A673 (cell line): ENCODE measurements at regions not wholly inside any gene's neighbourhood (a gene's known extent, or its start where the extent isn't known, plus 50 kb on each side); places are given as distances from the start of the nearest gene placed in this dataset.

Source experiments
- BruUV-seq: library from RNA; stranded (reverse); fragments of 400-500 nt; replicated peaks from 2 replicates; lab custom pipeline; 2021; lab: Mats Ljungman, UMichigan
- CTCF ChIA-PET: fragments of 300-600 bp; sonication (Branson Sonifier 250); formaldehyde crosslinking; loops from one replicate; lab custom pipeline; 2022; ENCODE audit warnings: antibody characterized with exemption; lab: Charles Lee
- POLR2A ChIA-PET: fragments of 300-600 bp; sonication (Branson Sonifier 250); formaldehyde crosslinking; loops from one replicate; lab custom pipeline; 2022; ENCODE audit warnings: antibody characterized with exemption; ENCODE audit not compliant: low non-redundant PET; lab: Charles Lee
- DNase-seq: peaks from one replicate; pipeline ENCODE4 v3.0.0-alpha.2; 2015; ENCODE audit warnings: low spot score
- H3K27ac ChIP-seq: fragments of 200-600 bp; sonication (generic); 2 replicates; pipeline ENCODE4 v1.5.1; 2016; ENCODE audit warnings: mixed run types, low read depth, mild to moderate bottlenecking, mixed read lengths, antibody characterized with exemption, low read length; ENCODE audit not compliant: poor library complexity, severe bottlenecking
- H3K27me3 ChIP-seq: fragments of 200-600 bp; sonication (generic); replicated peaks from 2 replicates; pipeline ENCODE4 v1.6.1; 2017; ENCODE audit warnings: mixed run types, low read depth, mild to moderate bottlenecking, mixed read lengths, antibody characterized with exemption, low read length; ENCODE audit not compliant: insufficient read depth, poor library complexity
- H3K36me3 ChIP-seq: fragments of 200-600 bp; sonication (generic); 2 replicates; pipeline ENCODE4 v1.6.1; 2016; ENCODE audit warnings: mixed run types, mild to moderate bottlenecking, mixed read lengths, antibody characterized with exemption, low read length; ENCODE audit not compliant: insufficient read depth, poor library complexity, severe bottlenecking
- H3K4me1 ChIP-seq: fragments of 200-600 bp; sonication (generic); 2 replicates; pipeline ENCODE4 v1.6.1; 2017; ENCODE audit warnings: mixed run types, mild to moderate bottlenecking, mixed read lengths, antibody characterized with exemption, low read length; ENCODE audit not compliant: insufficient read depth, poor library complexity, severe bottlenecking
- H3K4me3 ChIP-seq: fragments of 200-600 bp; sonication (generic); 2 replicates; pipeline ENCODE4 v1.5.1; 2016; ENCODE audit warnings: low read depth, mixed run types, mild to moderate bottlenecking, mixed read lengths, low read length; ENCODE audit not compliant: poor library complexity, severe bottlenecking
- H3K9me3 ChIP-seq: fragments of 200-600 bp; sonication (generic); 2 replicates; pipeline ENCODE4 v1.6.1; 2016; ENCODE audit warnings: mixed run types, low read depth, mild to moderate bottlenecking, mixed read lengths, antibody characterized with exemption, low read length; ENCODE audit not compliant: poor library complexity, severe bottlenecking
- EZH2 ChIP-seq: fragments of 200-600 bp; sonication (generic); IDR thresholded peaks from 2 replicates; pipeline ENCODE4 v1.6.1; 2017; ENCODE audit warnings: borderline replicate concordance, low read depth, mild to moderate bottlenecking, mixed read lengths, antibody characterized with exemption, low read length; ENCODE audit not compliant: poor library complexity, severe bottlenecking
- intact Hi-C: fragments of 100-400 bp; cut with micrococcal nuclease; formaldehyde crosslinking; loops from one replicate; pipeline ENCODE4 v1.10.0; 2022; ENCODE audit not compliant: unreplicated experiment
- TF ChIP-seq, protein P1 (sequence below): fragments of 300-800, 200-600 bp; sonication (generic); conservative IDR thresholded peaks from 2 replicates; pipeline ENCODE4 v1.5.1; 2017; ENCODE audit warnings: low read depth, mild to moderate bottlenecking, antibody characterized with exemption, low read length, moderate library complexity, mixed read lengths

- no peak overlapping the region for H3K27ac ChIP-seq
- peaks cover 6% of the 10 kb centered on the region for H3K9me3 ChIP-seq
- CTCF ChIA-PET, result no interaction called here
- BruUV-seq, result no TSS peak
- TF ChIP-seq EZH2, result no peak
- TF ChIP-seq, protein P1, sequence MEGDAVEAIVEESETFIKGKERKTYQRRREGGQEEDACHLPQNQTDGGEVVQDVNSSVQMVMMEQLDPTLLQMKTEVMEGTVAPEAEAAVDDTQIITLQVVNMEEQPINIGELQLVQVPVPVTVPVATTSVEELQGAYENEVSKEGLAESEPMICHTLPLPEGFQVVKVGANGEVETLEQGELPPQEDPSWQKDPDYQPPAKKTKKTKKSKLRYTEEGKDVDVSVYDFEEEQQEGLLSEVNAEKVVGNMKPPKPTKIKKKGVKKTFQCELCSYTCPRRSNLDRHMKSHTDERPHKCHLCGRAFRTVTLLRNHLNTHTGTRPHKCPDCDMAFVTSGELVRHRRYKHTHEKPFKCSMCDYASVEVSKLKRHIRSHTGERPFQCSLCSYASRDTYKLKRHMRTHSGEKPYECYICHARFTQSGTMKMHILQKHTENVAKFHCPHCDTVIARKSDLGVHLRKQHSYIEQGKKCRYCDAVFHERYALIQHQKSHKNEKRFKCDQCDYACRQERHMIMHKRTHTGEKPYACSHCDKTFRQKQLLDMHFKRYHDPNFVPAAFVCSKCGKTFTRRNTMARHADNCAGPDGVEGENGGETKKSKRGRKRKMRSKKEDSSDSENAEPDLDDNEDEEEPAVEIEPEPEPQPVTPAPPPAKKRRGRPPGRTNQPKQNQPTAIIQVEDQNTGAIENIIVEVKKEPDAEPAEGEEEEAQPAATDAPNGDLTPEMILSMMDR, result no peak
- peaks cover 27% of the 10 kb centered on the region for H3K4me1 ChIP-seq
- H3K4me3 ChIP-seq, result no peak overlapping the region
- POLR2A ChIA-PET, result no interaction called here
- no peaks in the 10 kb centered on the region for H3K36me3 ChIP-seq
- intact Hi-C loops, result no loop called here
- DNase-seq, result no peak
- H3K27me3 ChIP-seq, result no peaks in the 10 kb centered on the region
These were observed 506.0 kb upstream of the USP15 start for GRCh38 chr12:61754214-61754613.

DNA sequence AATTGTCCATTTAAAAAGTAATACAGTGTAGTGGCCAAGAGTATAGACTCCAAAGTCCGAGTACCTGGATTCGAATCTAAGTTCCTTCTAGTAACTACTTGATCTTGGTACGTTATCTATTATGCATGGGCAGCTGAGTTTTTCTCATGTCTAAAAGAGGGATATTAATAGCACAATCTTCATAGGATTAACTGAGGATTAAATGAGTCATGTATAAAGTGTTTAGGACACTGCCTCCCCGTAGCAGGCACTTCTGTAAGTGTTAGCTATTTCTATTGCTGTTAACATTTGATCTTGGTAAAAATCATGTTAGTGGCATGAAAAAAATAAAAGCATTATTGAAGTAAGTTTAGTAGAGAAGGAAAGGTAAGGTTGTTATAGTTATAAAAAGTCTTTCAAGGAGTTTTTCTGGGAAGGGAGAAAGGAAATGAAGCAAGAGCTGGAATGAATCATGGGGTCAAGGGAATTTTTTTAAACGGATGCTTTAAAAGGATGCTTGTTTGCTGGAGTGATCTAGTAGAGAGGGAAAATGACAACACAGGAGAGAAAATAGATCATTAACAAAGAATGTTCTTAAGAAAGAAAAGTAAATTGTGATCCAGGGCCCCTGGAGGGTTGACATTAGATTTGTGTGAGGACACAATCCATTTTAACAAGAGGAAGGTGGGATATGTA lies 502.2 kb upstream of the USP15 start:
- H3K27me3 ChIP-seq, result no peaks in the 10 kb centered on the region
- peak; percentile 59 for DNase-seq
- H3K27ac ChIP-seq, result no peak overlapping the region
- peaks cover 6% of the 10 kb centered on the region for H3K9me3 ChIP-seq
- ChIA-PET CTCF (no interaction called here), POLR2A (no interaction called here)
- H3K4me3 ChIP-seq, result no peak overlapping the region
- TF ChIP-seq EZH2, result no peak
- TF ChIP-seq, protein P1, result no peak
- intact Hi-C loops, result no loop called here
- peaks cover 16% of the 10 kb centered on the region for H3K4me1 ChIP-seq
- BruUV-seq, result no TSS peak
- no peaks in the 10 kb centered on the region for H3K36me3 ChIP-seq

DNA sequence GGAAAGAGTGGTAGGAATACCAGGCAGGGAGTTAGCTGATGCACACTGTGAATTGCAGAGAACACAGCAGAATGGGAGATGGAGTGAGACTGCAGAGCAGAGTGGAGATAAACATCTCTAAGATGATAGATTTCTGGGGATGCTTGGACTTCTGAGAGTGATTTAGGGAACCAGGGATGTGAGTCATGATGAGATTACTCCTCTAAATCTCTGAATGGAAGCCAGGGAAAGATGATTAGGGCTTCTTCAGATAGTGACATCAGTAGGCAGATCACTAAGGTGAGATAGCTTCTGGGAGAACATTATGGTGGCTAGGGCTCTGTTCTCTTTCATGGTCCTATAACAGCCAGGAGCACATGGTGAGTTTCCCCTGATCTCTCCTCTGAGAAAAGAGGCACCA lies 501.5 kb upstream of the USP15 start:
- CTCF ChIA-PET, result no interaction called here
- no peak overlapping the region for H3K4me3 ChIP-seq

More for the DNA sequence above, 501.5 kb upstream of the USP15 start:
- POLR2A ChIA-PET, result no interaction called here
- no peak overlapping the region for H3K27ac ChIP-seq
- peaks cover 16% of the 10 kb centered on the region for H3K4me1 ChIP-seq
- DNase-seq, result peak; percentile 42
- no TSS peak for BruUV-seq
- H3K27me3 ChIP-seq, result no peaks in the 10 kb centered on the region
- no peaks in the 10 kb centered on the region for H3K36me3 ChIP-seq
- intact Hi-C loops, result no loop called here
- TF ChIP-seq, protein P1, result no peak
- no peak for TF ChIP-seq EZH2
- H3K9me3 ChIP-seq, result peaks cover 6% of the 10 kb centered on the region
